22Rv1 (cell line): ENCODE measurements at regions not wholly inside any gene's neighbourhood (a gene's known extent, or its start where the extent isn't known, plus 50 kb on each side); places are given as distances from the start of the nearest gene placed in this dataset.

Experiments used
- H3K27ac ChIP-seq: fragments of 450-650 bp; 2 replicates; pipeline ENCODE4 v1.5.1; 2017
- CTCF ChIP-seq: fragments of 450-650 bp; IDR thresholded peaks from 2 replicates; pipeline ENCODE4 v1.5.1; 2017; ENCODE audit warnings: mild to moderate bottlenecking
- ZFX ChIP-seq: fragments of 450-650 bp; IDR thresholded peaks from 2 replicates; pipeline ENCODE4 v1.6.1; 2017; ENCODE audit warnings: antibody characterized with exemption, borderline replicate concordance

- no peak for TF ChIP-seq CTCF
- TF ChIP-seq ZFX: no peak
These were observed 111.9 kb upstream of the EGFR start for GRCh38 chr7:54906963-54907362.

GRCh38 chr7:54907981-54908380 lies 110.8 kb upstream of the EGFR start:
- TF ChIP-seq CTCF (no peak), ZFX (no peak)
- H3K27ac ChIP-seq: no peak overlapping the region

More at GRCh38 chr7:54906963-54907362, 111.9 kb upstream of the EGFR start:
- H3K27ac ChIP-seq: no peak overlapping the region

GRCh38 chr7:54908760-54909438 lies 109.9 kb upstream of the EGFR start:
- H3K27ac ChIP-seq: no peak overlapping the region
- TF ChIP-seq ZFX (no peak), CTCF (no peak)

GRCh38 chr7:54915870-54916598 lies 102.8 kb upstream of the EGFR start:
- TF ChIP-seq ZFX: no peak
- TF ChIP-seq CTCF: no peak

GRCh38 chr7:54917613-54918391 lies 101.0 kb upstream of the EGFR start:
- H3K27ac ChIP-seq: no peak overlapping the region
- TF ChIP-seq ZFX (no peak), CTCF (no peak)

More at GRCh38 chr7:54915870-54916598, 102.8 kb upstream of the EGFR start:
- no peak overlapping the region for H3K27ac ChIP-seq

- no peak for TF ChIP-seq ZFX
- no peak for TF ChIP-seq CTCF
- no peak overlapping the region for H3K27ac ChIP-seq
These were observed 97.7 kb upstream of the EGFR start for GRCh38 chr7:54921116-54921515.
